ENCODE measurements at regions not wholly inside any gene's neighbourhood (a gene's known extent, or its start where the extent isn't known, plus 50 kb on each side); places are given as distances from the start of the nearest gene placed in this dataset.

- ATAC-seq (ENCODE audit: low read depth) (no peak), DNase-seq (no peak)
- Histone ChIP-seq H4K5ac (ENCODE audit: low read depth, low read length) (no peak overlapping the region), H2BK120ac (ENCODE audit: low read depth, low read length) (no peak overlapping the region), H3K9ac (ENCODE audit: low read depth, low read length) (no peak overlapping the region), H3K9me1 (ENCODE audit: insufficient read depth, low read length) (no peaks in the 10 kb centered on the region), H3K36me3 (ENCODE audit: control insufficient read depth, insufficient read depth, low read length) (no peaks in the 10 kb centered on the region), H3K4ac (ENCODE audit: low read depth, low read length) (no peak overlapping the region), H3K27me3 (ENCODE audit: control insufficient read depth, insufficient read depth, low read length) (no peaks in the 10 kb centered on the region), H3K23ac (ENCODE audit: low read depth, low read length) (no peak overlapping the region), H3K27ac (ENCODE audit: insufficient read depth, low read length) (no peak overlapping the region), H3K9me3 (ENCODE audit: control insufficient read depth, insufficient read depth, low read length) (no peaks in the 10 kb centered on the region), H3K14ac (replicated peaks; ENCODE audit: low read depth, low read length) (no peak overlapping the region), H2BK20ac (ENCODE audit: low read depth, low read length) (no peak overlapping the region), H3K56ac (ENCODE audit: extremely low read depth, insufficient read depth, low read length) (no peak overlapping the region), H4K20me1 (ENCODE audit: insufficient read depth, low read length) (no peaks in the 10 kb centered on the region), H2AK9ac (replicated peaks; ENCODE audit: low read depth, low read length, poor library complexity) (no peak overlapping the region), H2AFZ (replicated peaks; ENCODE audit: low read length, poor library complexity) (no peak overlapping the region), H2AK5ac (ENCODE audit: low read depth, low read length) (no peak overlapping the region), H4K91ac (ENCODE audit: insufficient read depth, low read depth, low read length) (no peak overlapping the region), H4K8ac (ENCODE audit: low read depth in 2 of 2, low read length in 2 of 2) (no peak overlapping the region), H2BK15ac (ENCODE audit: low read depth, low read length) (no peak overlapping the region), H3K4me3 (ENCODE audit: insufficient read depth, low read depth, low read length) (no peak overlapping the region), H3K4me2 (ENCODE audit: low read depth, low read length) (no peak overlapping the region), H2BK5ac (ENCODE audit: low read depth, low read length, poor library complexity, severe bottlenecking) (no peak overlapping the region), H3K79me1 (ENCODE audit: low read depth in 1 of 2, low read length in 2 of 2) (no peaks in the 10 kb centered on the region), H3K18ac (ENCODE audit: low read depth, low read length) (no peak overlapping the region), H3K4me1 (ENCODE audit: control insufficient read depth, insufficient read depth, low read length) (no peaks in the 10 kb centered on the region)
- BruUV-seq (replicated peaks) = no TSS peak
- WGBS, 2 experiments (ENCODE audit: extremely low coverage in 2 of 2, insufficient read length in 1 of 2) = no CpG with 5 or more reads among the region's 3 CpGs
- CTCF ChIA-PET = no interaction called here
- intact Hi-C loops (cut with micrococcal nuclease) (no loop called here), dilution Hi-C loops (cut with HindIII; ENCODE audit: low sequenced_read_pairs, unreplicated experiment) (no loop called here), in situ Hi-C loops (cut with MboI; ENCODE audit: low sequenced_read_pairs) (no loop called here)
- POLR2A ChIA-PET (ENCODE audit: unreplicated experiment) = no interaction called here
- no peak for TF ChIP-seq MAFK (IDR thresholded peaks at IDR 0.05; ENCODE audit: low read depth, low read length)
- TF ChIP-seq, protein P1, sequence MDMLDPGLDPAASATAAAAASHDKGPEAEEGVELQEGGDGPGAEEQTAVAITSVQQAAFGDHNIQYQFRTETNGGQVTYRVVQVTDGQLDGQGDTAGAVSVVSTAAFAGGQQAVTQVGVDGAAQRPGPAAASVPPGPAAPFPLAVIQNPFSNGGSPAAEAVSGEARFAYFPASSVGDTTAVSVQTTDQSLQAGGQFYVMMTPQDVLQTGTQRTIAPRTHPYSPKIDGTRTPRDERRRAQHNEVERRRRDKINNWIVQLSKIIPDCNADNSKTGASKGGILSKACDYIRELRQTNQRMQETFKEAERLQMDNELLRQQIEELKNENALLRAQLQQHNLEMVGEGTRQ (IDR thresholded peaks at IDR 0.05; ENCODE audit: low read depth, low read length) = no peak
- no peak for TF ChIP-seq BHLHE40 (IDR thresholded peaks at IDR 0.05; ENCODE audit: low read depth, low read length)
- TF ChIP-seq CTCF (conservative IDR thresholded peaks at IDR 0.05; ENCODE audit: low read depth, low read length) = no peak
- TF ChIP-seq RAD21 (IDR thresholded peaks at IDR 0.05; ENCODE audit: low read length) = no peak
Measured at GRCh38 chr13:89267734-89268133, 1596.6 kb downstream of the SLITRK5 start.

Measured in IMR-90 (cell line).